ENCODE measurements at regions not wholly inside any gene's neighbourhood (a gene's known extent, or its start where the extent isn't known, plus 50 kb on each side); places are given as distances from the start of the nearest gene placed in this dataset.

DNA sequence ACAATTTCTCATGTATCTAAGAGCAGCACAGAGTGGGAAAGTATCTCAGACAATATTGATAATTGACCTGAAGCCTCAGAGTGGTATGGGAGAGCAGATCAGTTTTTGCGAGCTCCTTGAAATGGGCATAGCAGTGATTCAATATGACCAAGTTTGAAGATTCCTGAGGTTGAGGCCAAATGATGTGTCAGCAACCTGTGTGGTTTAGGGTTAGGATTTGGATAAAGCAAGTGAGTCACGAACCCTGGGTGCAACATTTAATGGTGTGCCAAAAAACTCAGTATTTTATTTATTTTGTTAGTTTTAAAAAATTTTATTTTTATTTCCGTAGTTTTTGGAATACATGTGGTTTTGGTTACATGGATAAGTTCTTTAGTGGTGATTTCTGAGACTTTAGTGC, 92.5 kb upstream of the C21orf91 start:
- ChIA-PET POLR2A (ENCODE audit: partially characterized antibody) (no interaction called here), CTCF (ENCODE audit: partially characterized antibody) (no interaction called here)
- Histone ChIP-seq H3K56ac (replicated peaks; ENCODE audit: insufficient read length, low read depth, low read length) (no peak overlapping the region), H2BK12ac (ENCODE audit: low read depth, low read length) (no peak overlapping the region), H3K4ac (replicated peaks; ENCODE audit: insufficient read length, low read depth, low read length) (no peak overlapping the region), H3K9ac (replicated peaks in 1 of 4; ENCODE audit: extremely low read depth in 1 of 4, low read depth in 3 of 4, low read length in 3 of 4) (no peak overlapping the region), H3K79me2 (ENCODE audit: control insufficient read depth in 1 of 2, insufficient read depth in 2 of 2, low read length in 2 of 2) (no peaks in the 10 kb centered on the region), H3K4me3 (ENCODE audit: extremely low read depth in 1 of 4, insufficient read depth in 2 of 4, low read depth in 3 of 4, low read length in 4 of 4) (no peak overlapping the region), H2BK5ac (ENCODE audit: low read depth, low read length) (no peak overlapping the region), H2AFZ (ENCODE audit: low read length) (no peak overlapping the region), H4K20me1 (replicated peaks in 1 of 2; ENCODE audit: control insufficient read depth in 1 of 2, insufficient read depth in 2 of 2, low read length in 2 of 2) (no peaks in the 10 kb centered on the region), H3K4me1 (replicated peaks in 1 of 4; ENCODE audit: control insufficient read depth in 3 of 4, insufficient read depth in 4 of 4, low read length in 3 of 4) (no peaks in the 10 kb centered on the region), H3K14ac (ENCODE audit: insufficient read length) (no peak overlapping the region), H2BK20ac (ENCODE audit: low read length) (no peak overlapping the region), H3K27ac (ENCODE audit: low read depth, low read length) (no peak overlapping the region), H3K4me2 (ENCODE audit: insufficient read depth in 1 of 2, low read depth in 2 of 2, low read length in 2 of 2) (no peak overlapping the region), H3K9me3 (ENCODE audit: insufficient read depth in 2 of 2, low read depth in 1 of 2, low read length in 1 of 2) (no peaks in the 10 kb centered on the region), H2AK5ac (ENCODE audit: low read depth, low read length) (no peak overlapping the region), H4K91ac (replicated peaks; ENCODE audit: insufficient read length, low read length) (no peak overlapping the region), H4K8ac (ENCODE audit: extremely low read depth, insufficient read depth, low read length) (no peak overlapping the region), H4K5ac (ENCODE audit: insufficient read length, low read depth, low read length) (no peak overlapping the region), H3K36me3 (ENCODE audit: control insufficient read depth in 2 of 4, insufficient read depth in 4 of 4, low read length in 3 of 4) (no peaks in the 10 kb centered on the region), H3K23ac (ENCODE audit: insufficient read length) (no peak overlapping the region), H3K79me1 (ENCODE audit: low read depth, low read length) (no peaks in the 10 kb centered on the region), H3K23me2 (ENCODE audit: low read depth, low read length) (no peaks in the 10 kb centered on the region), H3K18ac (ENCODE audit: extremely low read depth, low read length) (no peak overlapping the region), H2BK15ac (ENCODE audit: low read length) (no peak overlapping the region), H3K27me3 (replicated peaks in 1 of 4; ENCODE audit: control insufficient read depth in 3 of 4, extremely low read depth in 1 of 4, insufficient read depth in 3 of 4, low read length in 3 of 4) (no peaks in the 10 kb centered on the region), H2BK120ac (replicated peaks; ENCODE audit: low read depth, low read length) (no peak overlapping the region)
- no peak for DNase-seq (ENCODE audit: low read depth in 1 of 2, low spot score in 2 of 2)
- no peak for FAIRE-seq
- no peak for TF ChIP-seq KDM4A (IDR thresholded peaks at IDR 0.05; ENCODE audit: low read depth, low read length, severe bottlenecking)
- no peak for TF ChIP-seq POU5F1 (IDR thresholded peaks at IDR 0.05; ENCODE audit: low read depth, low read length)
- no peak for TF ChIP-seq SP2 (IDR thresholded peaks at IDR 0.05; ENCODE audit: low read length)
- no peak for TF ChIP-seq JUN (IDR thresholded peaks at IDR 0.05; ENCODE audit: low read depth, low read length)
- no peak for TF ChIP-seq GABPA (IDR thresholded peaks at IDR 0.05; ENCODE audit: borderline replicate concordance, insufficient read depth, low read length)
- TF ChIP-seq, protein P1, sequence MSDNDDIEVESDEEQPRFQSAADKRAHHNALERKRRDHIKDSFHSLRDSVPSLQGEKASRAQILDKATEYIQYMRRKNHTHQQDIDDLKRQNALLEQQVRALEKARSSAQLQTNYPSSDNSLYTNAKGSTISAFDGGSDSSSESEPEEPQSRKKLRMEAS (IDR thresholded peaks at IDR 0.05): no peak
- TF ChIP-seq RNF2 (IDR thresholded peaks at IDR 0.05; ENCODE audit: borderline replicate concordance, low read depth, low read length, missing control alignments, poor library complexity, severe bottlenecking): no peak
- no peak for TF ChIP-seq SIX5 (IDR thresholded peaks at IDR 0.05; ENCODE audit: low read depth, low read length)
- TF ChIP-seq SIN3A (conservative IDR thresholded peaks at IDR 0.05 in 1 of 2, IDR thresholded peaks at IDR 0.05 in 1 of 2; ENCODE audit: low read depth in 1 of 2, low read length in 2 of 2): no peak
- TF ChIP-seq EZH2 (IDR thresholded peaks at IDR 0.05; ENCODE audit: low read depth, low read length, severe bottlenecking): no peak
- no peak for TF ChIP-seq YY1 (IDR thresholded peaks at IDR 0.05; ENCODE audit: low read depth, low read length)
- no peak for TF ChIP-seq KDM5A (IDR thresholded peaks at IDR 0.05; ENCODE audit: low read length)
- TF ChIP-seq CTBP2 (IDR thresholded peaks at IDR 0.05; ENCODE audit: borderline replicate concordance, insufficient read depth, insufficient read length, low read length): no peak
- TF ChIP-seq FOSL1 (IDR thresholded peaks at IDR 0.05; ENCODE audit: insufficient read depth, low read depth, low read length): no peak
- 95% methylated on average over 3 of the region's 3 CpGs; no CpG with 5 or more reads in 1 of the 2 experiments for WGBS, 2 experiments (ENCODE audit: extremely low coverage in 1 of 2, insufficient coverage in 1 of 2, insufficient read length in 1 of 2, insufficient replicate concordance in 2 of 2, low coverage in 1 of 2, low lambda C conversion rate in 2 of 2, missing lambda C conversion rate in 1 of 2)
